GM18867 (cell line): ENCODE measurements at regions not wholly inside any gene's neighbourhood (a gene's known extent, or its start where the extent isn't known, plus 50 kb on each side); places are given as distances from the start of the nearest gene placed in this dataset.

Source experiments
- ATAC-seq: cut with Tn5 transposase; IDR thresholded peaks from one replicate; pipeline ENCODE4 v1.9.1; 2021; ENCODE audit warnings: mild to moderate bottlenecking, moderate library complexity; ENCODE audit not compliant: unreplicated experiment

- no peak for ATAC-seq
Observed at GRCh38 chr2:104388296-104388695, 465.6 kb upstream of the POU3F3 start.

DNA sequence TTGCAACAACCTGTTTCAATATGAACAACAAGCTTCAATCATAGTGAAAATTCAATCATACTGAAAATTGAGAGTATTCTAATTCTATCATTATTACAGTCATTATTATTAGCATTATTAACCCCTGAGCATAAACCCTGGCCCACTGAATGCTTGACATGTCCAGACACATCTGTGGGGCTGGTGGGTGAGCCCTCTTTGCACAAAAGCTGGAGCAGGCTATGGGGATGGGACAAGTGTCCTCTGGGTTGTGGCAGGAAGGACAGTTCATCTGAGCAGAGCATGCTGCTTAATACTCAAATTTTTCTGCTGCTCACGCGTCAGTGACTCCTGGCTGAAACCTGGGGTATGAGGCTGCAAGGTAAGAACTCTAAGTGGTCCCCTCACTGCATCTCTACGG is 451.1 kb upstream of the POU3F3 start:
- no peak for ATAC-seq

DNA sequence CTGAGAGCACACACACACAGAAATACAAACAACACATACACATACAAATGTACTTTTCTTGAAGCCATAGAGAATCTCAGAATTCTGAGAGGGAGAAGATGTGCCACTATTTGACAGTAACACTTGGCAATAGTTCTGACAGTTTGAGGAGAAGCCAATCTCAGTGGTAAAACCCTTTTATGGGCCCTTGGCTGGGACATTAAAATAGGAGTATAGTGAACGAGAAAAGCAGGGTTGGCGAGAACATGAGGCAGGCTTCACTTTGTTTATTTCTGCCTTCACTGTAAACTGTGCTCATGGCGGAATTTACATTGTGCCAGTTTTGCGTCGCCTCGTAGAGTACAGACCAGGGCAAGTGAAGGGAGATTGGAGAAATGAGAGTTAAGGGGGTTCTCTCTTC is 449.4 kb upstream of the POU3F3 start:
- ATAC-seq, result no peak

- no peak for ATAC-seq
Observed at GRCh38 chr2:104405623-104406022, 448.3 kb upstream of the POU3F3 start.

DNA sequence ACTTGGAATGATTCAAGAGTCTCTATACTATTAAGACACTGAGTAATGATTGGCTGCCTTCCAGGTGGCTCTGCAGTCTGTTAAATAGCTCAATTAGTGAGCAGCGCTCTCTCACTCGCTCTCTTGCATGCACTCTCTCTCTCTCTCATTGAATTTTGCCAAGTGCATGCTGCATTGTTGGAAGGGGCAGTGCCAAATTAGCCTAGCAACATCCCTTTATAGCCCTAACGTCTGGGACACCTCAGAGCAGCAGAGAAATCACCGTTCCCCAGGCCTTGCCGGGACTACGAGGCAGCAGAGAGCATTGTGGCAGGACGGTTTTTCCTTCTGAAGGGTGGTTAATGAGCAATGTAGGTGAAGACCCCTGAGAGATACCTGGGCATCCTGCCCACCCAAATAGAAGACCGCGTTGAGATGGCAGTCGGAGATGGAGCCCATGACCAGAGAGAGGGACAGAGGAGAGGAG is 447.6 kb upstream of the POU3F3 start:
- ATAC-seq, result no peak

DNA sequence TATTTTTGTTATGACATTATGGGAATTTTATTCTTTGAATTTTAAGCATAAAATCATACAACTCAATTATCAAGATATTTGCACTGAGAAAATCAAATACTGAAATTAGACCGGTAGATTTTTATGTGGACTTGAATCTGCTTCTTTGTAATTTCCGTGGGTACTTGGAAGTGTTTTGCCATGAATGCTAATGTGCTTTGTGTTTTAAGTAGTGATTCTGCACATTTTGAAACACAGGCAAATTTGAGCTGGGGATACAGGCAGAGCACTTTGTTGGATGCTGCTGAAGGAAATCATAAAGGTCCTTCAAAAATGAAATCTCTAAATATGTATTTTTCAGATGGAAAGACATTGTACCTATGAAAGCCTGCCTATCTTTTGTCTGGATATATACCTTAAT is 446.3 kb upstream of the POU3F3 start:
- no peak for ATAC-seq

GRCh38 chr2:104408266-104408665 is 445.6 kb upstream of the POU3F3 start:
- no peak for ATAC-seq

GRCh38 chr2:104410136-104410535 is 443.8 kb upstream of the POU3F3 start:
- no peak for ATAC-seq

DNA sequence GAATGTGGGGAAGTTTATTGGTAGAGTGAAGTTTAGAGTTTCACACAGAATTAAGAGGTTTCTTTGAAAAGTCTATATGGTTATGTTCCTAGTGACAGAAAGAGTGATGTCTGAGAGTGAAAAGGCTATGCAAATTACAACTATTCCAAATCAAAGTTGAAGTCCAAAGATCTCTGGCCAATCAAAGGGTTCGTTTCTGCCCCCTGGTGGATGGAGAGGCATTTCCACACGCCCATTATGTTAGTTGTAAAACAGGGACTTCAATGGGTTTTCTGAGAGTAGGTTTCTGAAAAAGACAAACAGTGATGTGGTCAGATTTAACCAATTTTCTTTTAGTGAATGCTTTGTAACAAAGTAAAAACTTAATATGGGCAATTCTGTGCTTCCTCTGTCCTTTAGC is 441.5 kb upstream of the POU3F3 start:
- ATAC-seq, result peak; percentile 78

DNA sequence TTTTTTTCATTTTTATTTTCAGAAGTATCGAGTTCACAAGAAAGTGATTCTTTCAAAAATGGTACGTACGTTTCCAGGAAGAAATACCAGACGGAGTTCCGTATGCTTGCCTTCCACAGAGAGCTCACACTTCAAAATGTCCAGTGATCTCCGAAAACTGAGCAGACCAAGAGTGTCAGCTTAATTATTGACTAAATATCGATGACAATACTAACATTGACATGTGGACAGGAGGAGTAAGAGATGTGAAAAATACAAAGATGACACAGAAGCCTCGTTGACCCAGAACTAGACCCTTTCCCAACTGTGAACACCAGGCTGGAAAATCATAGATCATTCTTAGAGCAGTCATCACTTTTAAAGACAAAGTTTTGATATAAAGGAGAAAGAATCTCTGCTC is 440.0 kb upstream of the POU3F3 start:
- ATAC-seq, result no peak

DNA sequence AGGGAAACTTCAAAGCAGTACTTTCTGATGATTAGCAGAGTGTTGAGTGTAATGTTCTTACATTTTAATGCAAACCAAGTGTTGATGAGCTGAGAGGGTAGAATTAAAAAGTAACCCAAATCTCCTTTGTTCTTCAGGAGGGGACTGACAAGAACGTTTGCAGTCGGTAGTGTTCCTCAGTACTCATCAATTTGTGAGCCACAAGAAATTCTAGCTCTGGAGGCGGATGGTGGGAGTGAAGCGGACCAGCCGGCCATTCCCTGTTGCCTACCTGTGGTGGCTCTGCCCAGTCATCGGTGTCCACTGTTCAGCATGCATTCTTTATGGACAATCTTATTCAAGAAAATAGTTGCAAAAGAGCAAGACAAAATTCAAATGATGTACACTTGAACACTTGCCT is 438.6 kb upstream of the POU3F3 start:
- ATAC-seq, result no peak

- ATAC-seq, result no peak
Observed at GRCh38 chr2:104416339-104417000, 437.4 kb upstream of the POU3F3 start.

DNA sequence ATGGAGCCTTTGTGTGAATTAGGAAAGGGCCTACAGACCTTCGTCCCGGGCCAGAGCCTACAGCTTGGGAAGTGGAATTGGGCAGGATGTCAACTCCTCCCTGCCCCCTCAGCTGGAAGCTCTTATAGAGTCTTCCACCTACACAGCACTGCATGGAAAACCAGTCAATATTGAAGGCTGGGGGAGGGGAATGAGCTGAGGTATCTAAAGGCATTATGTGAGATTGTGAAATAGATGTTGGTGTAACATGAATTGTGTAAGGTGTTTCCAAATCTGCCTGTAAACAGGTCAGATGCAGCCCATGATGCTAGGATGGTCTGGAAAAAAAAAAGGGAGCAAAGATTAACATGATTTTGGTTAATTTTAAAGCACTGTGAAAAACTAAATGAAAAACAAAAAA is 433.5 kb upstream of the POU3F3 start:
- ATAC-seq, result no peak

DNA sequence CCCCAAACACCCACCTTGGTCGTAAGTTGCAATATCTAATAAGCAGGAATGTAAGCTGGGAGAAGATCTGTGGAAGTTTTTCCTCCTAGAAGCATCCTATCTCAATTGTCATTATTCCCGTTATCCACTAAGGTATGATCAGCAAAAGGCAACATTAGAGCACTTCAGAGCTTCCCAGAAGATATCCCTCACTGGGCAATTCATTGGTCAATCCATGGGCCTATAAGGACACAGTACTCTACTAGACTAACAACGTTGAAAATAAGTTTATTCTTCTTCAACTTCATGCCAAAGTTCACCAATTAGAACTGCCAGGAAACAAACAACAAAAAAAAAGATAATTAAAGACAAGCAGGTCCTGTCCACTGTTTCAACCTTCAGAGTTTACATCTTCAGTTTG is 433.0 kb upstream of the POU3F3 start:
- no peak for ATAC-seq

DNA sequence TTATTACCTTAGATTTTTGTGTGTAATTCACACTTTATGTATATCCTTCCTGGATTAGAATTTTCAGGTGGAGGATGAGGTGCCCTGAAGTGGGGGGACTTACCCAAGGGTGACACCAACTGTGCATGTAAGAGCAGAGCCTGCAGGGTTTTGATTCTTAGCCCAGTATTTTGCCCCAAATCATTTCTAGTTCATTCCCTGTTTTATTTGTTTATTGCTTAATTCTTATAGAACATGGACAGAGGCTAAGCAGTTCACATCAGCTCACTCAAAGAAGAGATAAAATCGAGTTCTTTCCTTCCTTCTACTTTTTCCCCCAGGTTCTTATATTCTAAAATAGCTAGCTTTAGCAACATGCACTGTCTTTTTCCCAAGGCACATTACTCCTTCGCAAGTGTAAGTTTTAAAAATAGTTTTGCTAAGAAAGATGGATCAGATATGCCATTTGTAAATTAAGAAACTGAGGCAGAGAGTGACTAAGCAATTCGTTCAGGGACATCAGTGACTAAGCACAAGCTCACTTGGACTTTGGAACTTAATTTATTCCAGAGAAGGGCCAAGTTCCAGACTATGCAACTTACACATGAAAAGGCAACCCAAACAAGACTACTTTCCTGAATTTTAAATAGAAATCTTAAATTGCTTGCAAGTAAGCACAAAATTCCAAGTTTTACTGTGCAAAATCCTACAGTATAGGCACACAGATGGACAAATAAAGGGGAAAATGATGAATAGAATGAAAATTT is 427.9 kb upstream of the POU3F3 start:
- ATAC-seq, result no peak

DNA sequence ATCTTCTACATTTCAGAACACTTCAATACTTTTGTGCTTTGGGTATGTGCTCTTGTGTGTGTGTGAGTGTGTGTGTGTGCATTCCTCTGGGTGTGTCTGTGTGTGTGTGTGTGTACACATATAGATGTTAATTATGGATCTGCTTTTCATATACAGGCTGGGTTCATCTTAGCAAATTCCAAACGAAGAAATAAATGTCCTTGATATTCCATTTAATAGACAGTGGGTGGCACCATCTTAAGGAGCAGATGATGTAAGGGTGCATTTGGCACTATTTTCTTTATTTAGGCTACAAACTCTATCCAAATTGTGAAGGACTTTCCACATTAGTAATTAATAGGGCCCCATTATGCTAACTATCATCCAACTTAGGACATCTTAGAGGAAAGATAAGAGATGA is 425.8 kb upstream of the POU3F3 start:
- no peak for ATAC-seq

DNA sequence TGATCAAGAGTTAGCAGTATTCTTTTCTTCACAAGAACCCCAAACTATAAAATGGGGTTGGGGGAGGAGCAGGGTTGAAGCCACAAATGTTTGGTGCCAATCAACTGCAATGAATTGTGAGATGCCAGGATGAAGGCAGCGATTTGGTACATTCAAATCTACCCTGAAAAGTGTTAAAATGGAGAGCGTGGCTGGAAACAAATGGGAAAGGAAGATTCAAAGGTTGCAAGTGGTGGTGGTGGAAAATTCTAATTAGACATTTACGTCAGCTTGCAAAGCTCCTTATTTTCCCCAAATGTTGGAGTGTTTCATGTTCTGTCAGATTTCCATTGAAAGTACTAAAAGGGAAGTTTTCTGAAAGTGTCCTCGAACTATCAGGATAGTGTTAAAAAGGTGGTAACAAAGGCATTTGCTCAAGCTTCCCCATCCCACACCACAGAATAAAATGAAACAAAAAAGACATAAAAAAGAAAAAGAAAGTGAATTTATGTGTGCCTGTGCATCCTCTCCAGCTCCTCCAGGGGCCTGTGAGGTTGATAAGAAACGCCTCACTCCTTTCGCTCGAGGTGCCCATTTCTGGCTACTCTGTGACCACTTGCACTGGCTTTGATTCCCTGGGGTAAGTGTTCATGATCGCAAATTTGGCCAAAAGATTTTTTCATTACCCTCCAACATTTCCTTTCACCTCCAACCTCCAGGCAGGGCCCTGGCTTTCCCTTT is 424.1 kb upstream of the POU3F3 start:
- ATAC-seq, result no peak

- no peak for ATAC-seq
Observed at GRCh38 chr2:104430359-104430740, 423.6 kb upstream of the POU3F3 start.

DNA sequence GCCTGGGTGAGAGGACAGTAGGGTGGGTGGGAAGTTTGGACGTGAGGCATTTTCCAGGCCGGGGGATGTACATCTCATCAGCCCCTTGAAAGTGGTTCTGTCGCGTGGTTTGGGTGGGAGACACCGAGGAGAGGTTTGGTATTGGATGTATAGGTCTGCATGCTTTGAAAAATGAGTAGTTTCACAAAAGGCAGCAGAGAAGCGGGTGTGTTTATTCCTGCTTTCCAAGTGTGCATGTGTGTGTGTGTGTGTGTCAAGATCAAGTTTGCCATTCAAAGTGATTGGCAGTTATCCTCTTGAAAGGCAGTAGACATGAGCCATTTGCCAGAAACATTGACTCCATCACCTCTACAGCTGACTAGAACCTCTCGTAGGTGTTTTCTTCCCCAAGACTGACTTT is 423.1 kb upstream of the POU3F3 start:
- ATAC-seq, result no peak

DNA sequence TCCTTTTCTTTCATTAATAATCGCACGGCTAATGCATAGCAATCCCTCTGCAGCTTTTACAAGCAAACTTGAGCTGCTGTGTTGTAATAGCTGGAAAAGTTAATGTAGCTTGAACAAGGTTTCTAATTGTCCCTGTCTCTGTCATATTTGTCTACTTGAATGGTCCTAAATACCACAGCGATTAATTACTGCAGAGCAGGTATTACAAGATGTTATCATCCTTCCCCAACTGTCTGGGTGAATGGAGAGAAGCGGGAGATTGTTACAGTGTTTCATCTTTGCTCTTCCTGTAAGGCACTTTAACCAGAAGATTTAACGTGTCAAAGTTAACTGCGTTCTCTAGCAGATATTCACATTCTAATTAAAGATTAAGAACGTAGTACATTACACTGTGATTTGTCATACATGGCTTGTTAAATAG is 422.2 kb upstream of the POU3F3 start:
- ATAC-seq, result no peak

DNA sequence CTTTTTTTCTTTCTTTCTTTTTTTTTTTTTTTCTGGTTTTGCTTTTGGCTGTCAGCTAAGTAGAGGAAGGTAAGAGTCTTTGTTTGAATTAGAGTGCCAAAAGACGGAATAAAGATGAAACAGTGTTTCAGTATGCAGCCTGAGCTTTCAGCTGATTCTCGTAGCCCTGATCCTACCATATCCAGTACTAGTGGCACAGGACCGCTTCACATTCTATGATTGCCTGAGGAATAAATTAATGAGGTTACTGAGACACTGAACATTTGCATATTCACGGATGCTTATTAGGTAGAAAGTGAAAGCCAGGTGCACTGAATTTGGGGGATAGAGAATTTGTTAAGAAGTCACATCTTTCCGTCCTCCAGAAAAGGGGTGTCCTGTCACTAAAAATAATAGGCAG is 421.5 kb upstream of the POU3F3 start:
- no peak for ATAC-seq

DNA sequence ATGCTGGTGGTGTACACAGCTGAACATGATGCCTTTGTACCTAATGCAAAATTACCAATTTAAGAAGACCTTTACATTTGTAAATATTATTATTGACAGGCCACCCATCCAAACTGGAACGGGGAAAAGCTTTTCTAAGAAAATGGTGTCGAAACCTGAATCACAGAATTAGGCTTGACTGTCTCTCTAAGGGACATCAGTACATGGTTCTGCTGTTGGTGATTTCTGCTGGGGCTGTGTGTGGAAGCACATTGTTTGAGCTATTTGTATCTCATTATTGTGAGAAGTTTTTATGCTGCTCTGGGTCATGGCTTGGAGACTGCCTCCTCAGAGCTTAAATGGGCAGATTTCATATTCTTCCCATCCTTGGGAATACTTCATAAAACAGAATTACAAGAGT is 420.9 kb upstream of the POU3F3 start:
- ATAC-seq, result no peak
